Adrenal gland (tissue), 9 donors: ENCODE measurements at regions not wholly inside any gene's neighbourhood (a gene's known extent, or its start where the extent isn't known, plus 50 kb on each side); places are given as distances from the start of the nearest gene placed in this dataset.

Source experiments
- DNase-seq, 7 donors: peaks; one replicate each; pipeline ENCODE4 v3.0.0-alpha.2; 2019 to 2020
- H3K27ac ChIP-seq, 5 donors: fragments of 200-600 bp; sonication (generic) in 4 of 5; 1 replicate in 3 of 5; 2 replicates in 2 of 5; pipeline versions ENCODE4 v1.5.1 to v1.8.0; 2016 to 2020; ENCODE audit warnings: mild to moderate bottlenecking in 1 of 5
- H3K27me3 ChIP-seq: fragments of 200-600 bp; 2 replicates; pipeline ENCODE4 v1.8.0; 2021
- H3K36me3 ChIP-seq, 2 donors: fragments of 200-600 bp; replicated peaks in 1 of 2; 1 replicate in 1 of 2; 2 replicates in 1 of 2; pipeline versions ENCODE4 v1.5.1 to v1.8.0; 2018 to 2022
- H3K4me1 ChIP-seq, 2 donors: fragments of 200-600 bp; replicated peaks in 1 of 2; 1 replicate in 1 of 2; 2 replicates in 1 of 2; pipeline versions ENCODE4 v1.5.1 to v1.8.0; 2018 to 2021
- H3K4me3 ChIP-seq, 4 donors: fragments of 200-600 bp; sonication (generic) in 3 of 4; one replicate each; pipeline ENCODE4 v1.5.1; 2016 to 2018
- H3K9me3 ChIP-seq, 3 donors: fragments of 200-600 bp; sonication (generic) in 1 of 3; replicated peaks in 1 of 3; 1 replicate in 2 of 3; 2 replicates in 1 of 3; pipeline versions ENCODE4 v1.5.1 to v1.8.0; 2016 to 2021
- CTCF ChIP-seq, 6 experiments: fragments of 450-650 bp in 4 of 6; fragments of 200-600 bp in 2 of 6; sonication (generic) in 1 of 6; IDR thresholded peaks; 1 replicate in 5 of 6; 2 replicates in 1 of 6; pipeline versions ENCODE4 v1.5.1 to v1.8.0; 2016 to 2021; ENCODE audit warnings: antibody characterized with exemption in 6 of 6, mild to moderate bottlenecking in 2 of 6, moderate library complexity in 1 of 6
- POLR2A ChIP-seq, 2 donors: fragments of 450-650 bp; IDR thresholded peaks; one replicate each; pipeline ENCODE4 v1.6.1; 2017; ENCODE audit warnings: antibody characterized with exemption in 2 of 2, mild to moderate bottlenecking in 2 of 2, moderate library complexity in 1 of 2
- WGBS, 4 donors: extraction: QIAGEN DNeasy Blood & Tissue Kit in 2 of 4; methylation state at CpG; one replicate each; pipeline versions ENCODE4 v1.1.5 to v1.1.7; 2013 to 2017; 5-methylcytosine and 5-hydroxymethylcytosine counted together
- intact Hi-C, 2 donors: fragments of 100-400 bp; cut with DNase I; formaldehyde crosslinking; loops; one replicate each; pipeline versions ENCODE4 v1.14.1 to v1.15.0; 2022 to 2023
- donor health status: healthy with polysubstance abuse.
- donor health status: Bipolar disorder and iron deficiency.
- donor health status: DM: yes; HTN: yes; CAD: no.
- donor health status: DM: no; HTN: no; CAD: no.
- donor health status: DM: no; HTN: no; CAD: no.

GRCh38 chr2:6326958-6327357 lies 538.7 kb downstream of the CMPK2 start:
- Histone ChIP-seq H3K4me1 (no peaks in the 10 kb centered on the region), H3K27ac (no peak overlapping the region), H3K9me3 (no peaks in the 10 kb centered on the region), H3K36me3 (no peaks in the 10 kb centered on the region), H3K4me3 (no peak overlapping the region), H3K27me3 (no peaks in the 10 kb centered on the region)
- intact Hi-C loops: no loop called here
- no peak for DNase-seq
- TF ChIP-seq CTCF (IDR thresholded peaks at IDR 0.05): no peak
- no peak for TF ChIP-seq POLR2A (IDR thresholded peaks at IDR 0.05)
- WGBS, 4 donors: 83 to 90% (median 88%) methylated on average over 3 of the region's 3 CpGs

GRCh38 chr2:6336752-6337471 lies 528.8 kb downstream of the CMPK2 start:
- Histone ChIP-seq H3K4me1 (no peaks in the 10 kb centered on the region), H3K36me3 (no peaks in the 10 kb centered on the region), H3K27ac (no peak overlapping the region), H3K27me3 (no peaks in the 10 kb centered on the region), H3K4me3 (no peak overlapping the region), H3K9me3 (no peaks in the 10 kb centered on the region)
- intact Hi-C loops: no loop called here
- WGBS, 4 donors: 79 to 89% (median 84%) methylated on average over 5 of the region's 5 CpGs
- no peak for DNase-seq
- TF ChIP-seq POLR2A (IDR thresholded peaks at IDR 0.05) (no peak), CTCF (IDR thresholded peaks at IDR 0.05) (no peak)

GRCh38 chr2:6337472-6337820 lies 528.3 kb downstream of the CMPK2 start:
- no peak overlapping the region for H3K27ac ChIP-seq
- no peaks in the 10 kb centered on the region for H3K27me3 ChIP-seq
- WGBS, 4 donors: 65 to 71% (median 66%) methylated on average over 8 of the region's 8 CpGs
- no peak for DNase-seq
- intact Hi-C loops: no loop called here
- no peaks in the 10 kb centered on the region for H3K36me3 ChIP-seq
- H3K9me3 ChIP-seq: no peaks in the 10 kb centered on the region
- H3K4me3 ChIP-seq: no peak overlapping the region
- no peaks in the 10 kb centered on the region for H3K4me1 ChIP-seq
- TF ChIP-seq CTCF (IDR thresholded peaks at IDR 0.05): no peak
- TF ChIP-seq POLR2A (IDR thresholded peaks at IDR 0.05): no peak

GRCh38 chr2:6341588-6342129 lies 524.0 kb downstream of the CMPK2 start:
- H3K9me3 ChIP-seq: no peaks in the 10 kb centered on the region
- intact Hi-C loops: no loop called here
- H3K4me3 ChIP-seq: no peak overlapping the region
- 63 to 73% (median 70%) methylated on average over 3 of the region's 3 CpGs for WGBS, 4 donors
- H3K36me3 ChIP-seq: no peaks in the 10 kb centered on the region
- H3K27me3 ChIP-seq: no peaks in the 10 kb centered on the region
- H3K27ac ChIP-seq: no peak overlapping the region
- no peak for TF ChIP-seq POLR2A (IDR thresholded peaks at IDR 0.05)
- DNase-seq: no peak
- no peaks in the 10 kb centered on the region for H3K4me1 ChIP-seq
